ENCODE measurements at regions not wholly inside any gene's neighbourhood (a gene's known extent, or its start where the extent isn't known, plus 50 kb on each side); places are given as distances from the start of the nearest gene placed in this dataset.

GRCh38 chr6:9830808-9831207, 584.1 kb downstream of the TFAP2A start:
- TF ChIP-seq EZH2 (IDR thresholded peaks at IDR 0.05; ENCODE audit: borderline replicate concordance, low read length) (no peak), CTCF (conservative IDR thresholded peaks at IDR 0.05 in 1 of 2, IDR thresholded peaks at IDR 0.05 in 1 of 2; ENCODE audit: extremely low read depth in 1 of 2, insufficient read depth in 1 of 2, low read depth in 1 of 2, low read length in 2 of 2) (no peak)

Data from mammary epithelial cell (primary cell).